Fibroblast of the conjunctiva (primary cell): ENCODE measurements at regions not wholly inside any gene's neighbourhood (a gene's known extent, or its start where the extent isn't known, plus 50 kb on each side); places are given as distances from the start of the nearest gene placed in this dataset.
"Not testable (repeated sequence)": the region's sequence is repeated elsewhere in the genome, so short reads cannot be mapped to it uniquely, and the experiment has no call there.

Experiments used
- DNase-seq: peaks from one replicate; pipeline ENCODE4 v3.0.0-alpha.2; 2010; ENCODE audit warnings: low read depth

DNA sequence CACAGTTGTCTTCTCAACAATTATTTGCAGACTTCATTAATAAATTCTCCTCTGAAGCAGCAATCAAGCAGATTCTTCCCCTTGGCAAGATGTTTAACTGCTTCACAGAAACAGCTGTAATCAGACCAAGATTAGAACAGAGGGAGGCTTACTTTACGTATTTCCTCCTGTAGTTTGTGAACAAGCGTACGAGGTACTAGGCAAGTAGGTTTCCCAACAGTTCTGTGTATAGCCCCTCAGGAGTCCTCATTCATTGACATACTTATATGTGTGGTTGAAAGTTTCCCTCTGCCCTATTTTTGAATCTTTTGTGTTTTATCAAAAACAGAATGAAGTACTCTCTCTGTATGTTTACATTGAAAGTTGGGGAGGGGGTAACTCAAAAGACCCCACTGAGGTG is 128.0 kb downstream of the SPATA31D1 start:
- peak; percentile 1 for DNase-seq

DNA sequence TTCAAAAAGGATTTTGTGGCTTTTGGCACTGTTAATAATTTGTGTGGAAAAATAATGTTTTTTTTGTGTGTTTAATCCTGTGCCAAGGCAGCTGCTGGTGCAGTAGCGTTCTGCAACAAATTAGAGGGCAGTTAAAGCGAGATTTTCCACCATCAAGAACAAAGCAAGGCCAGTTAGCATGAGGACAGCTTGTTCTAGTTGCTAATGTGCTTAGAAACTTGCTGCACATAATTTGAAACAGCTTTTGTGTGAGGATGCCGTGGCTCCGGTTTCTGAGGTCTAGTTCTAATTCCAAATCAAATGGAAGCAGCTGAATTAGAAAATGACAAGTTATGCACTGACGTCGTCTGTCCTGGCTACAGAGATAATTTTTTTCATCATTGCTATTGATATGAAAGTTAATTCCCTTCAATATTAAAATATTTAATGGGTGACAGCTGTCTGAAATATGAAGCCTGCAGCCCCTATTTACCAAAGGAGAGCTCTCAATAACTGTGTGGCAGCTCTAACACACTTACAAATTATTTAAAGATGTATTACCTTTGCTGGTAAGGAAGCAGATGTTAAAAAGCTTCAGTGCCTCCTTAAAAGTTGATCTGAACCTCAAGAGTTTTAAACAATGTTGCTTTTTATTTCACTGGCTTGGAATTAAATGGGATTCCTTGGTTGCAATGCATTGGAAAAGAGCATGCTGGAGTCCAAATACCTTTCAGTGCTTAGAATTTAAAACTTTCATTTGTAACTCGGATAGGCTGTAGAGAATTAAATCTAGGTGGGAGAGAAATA is 128.6 kb downstream of the SPATA31D1 start:
- peak; percentile 89 for DNase-seq

DNA sequence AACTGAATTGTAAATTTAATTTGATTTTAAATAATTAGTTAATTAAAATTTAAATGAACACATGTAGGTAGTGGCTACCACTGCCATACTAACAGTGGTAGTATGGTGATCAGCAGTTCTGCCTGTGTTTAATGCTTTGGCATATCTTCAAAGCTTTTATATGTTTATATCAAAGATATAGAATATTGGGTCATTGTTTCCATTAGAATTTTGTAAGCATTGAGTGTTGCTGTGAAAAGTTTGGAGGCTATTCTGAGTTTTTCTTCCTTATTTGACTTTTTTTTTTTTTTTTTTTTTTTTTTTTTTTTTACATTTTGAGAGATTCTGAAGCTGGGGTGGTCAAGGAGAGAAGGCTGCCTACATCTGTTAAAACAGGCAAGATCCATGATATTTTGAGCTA is 134.2 kb downstream of the SPATA31D1 start:
- DNase-seq, result no peak

DNA sequence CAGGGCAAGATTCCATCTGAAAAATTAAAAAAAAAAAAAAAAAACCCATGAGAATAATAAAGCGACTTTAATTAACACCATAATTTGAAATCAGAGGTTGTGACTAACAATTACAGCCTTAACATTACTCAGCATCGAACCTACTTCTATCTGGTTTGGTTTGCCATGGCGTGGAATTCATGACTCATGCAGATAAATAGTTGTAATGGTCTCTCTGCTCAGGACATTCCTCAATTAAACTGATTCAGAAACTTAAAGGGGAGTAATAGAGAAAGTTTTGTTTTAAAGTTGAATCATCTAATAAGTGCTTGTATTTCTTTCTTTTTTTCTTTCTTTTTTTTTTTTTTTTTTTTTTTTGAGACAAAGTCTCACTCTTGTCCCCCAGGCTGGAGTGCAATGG is 135.5 kb downstream of the SPATA31D1 start:
- DNase-seq, result peak; percentile 37

DNA sequence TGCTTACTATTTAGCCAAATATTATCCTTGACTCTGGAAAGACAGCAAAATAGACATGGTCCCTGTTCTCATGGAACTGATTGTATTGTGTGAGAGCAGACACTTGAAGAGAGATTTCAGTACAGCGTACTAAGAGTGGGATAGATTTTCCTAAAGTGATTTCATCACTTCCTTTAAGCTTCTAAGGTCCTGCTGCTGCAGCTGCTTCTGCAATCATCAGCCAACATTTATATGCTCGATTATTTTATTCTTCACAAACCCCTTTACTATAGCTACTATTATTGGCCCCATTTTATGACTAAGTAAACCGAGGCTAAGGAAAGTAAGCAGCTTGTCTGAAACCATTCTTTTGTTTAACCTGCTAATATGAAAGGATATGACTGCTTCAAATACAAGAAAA is 137.7 kb downstream of the SPATA31D1 start:
- DNase-seq, result no peak

DNA sequence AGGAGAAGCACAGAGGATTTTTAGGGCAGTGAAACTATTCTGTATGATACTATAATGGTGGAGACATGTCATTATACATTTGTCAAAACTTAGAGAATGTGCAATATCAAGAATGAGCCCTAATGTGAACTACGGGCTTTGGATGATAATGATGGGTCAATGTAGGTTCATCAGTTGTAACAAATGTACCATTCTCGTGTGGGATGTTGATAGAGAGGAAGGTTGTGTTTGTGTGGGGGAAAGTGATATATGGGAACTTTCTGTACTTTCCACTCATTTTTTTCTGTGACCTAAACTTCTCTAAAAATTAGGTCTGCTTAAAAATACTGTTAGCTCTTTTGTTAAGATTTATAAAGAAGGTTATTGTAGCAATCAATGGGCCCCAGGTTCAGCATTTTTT is 138.9 kb downstream of the SPATA31D1 start:
- no peak for DNase-seq

DNA sequence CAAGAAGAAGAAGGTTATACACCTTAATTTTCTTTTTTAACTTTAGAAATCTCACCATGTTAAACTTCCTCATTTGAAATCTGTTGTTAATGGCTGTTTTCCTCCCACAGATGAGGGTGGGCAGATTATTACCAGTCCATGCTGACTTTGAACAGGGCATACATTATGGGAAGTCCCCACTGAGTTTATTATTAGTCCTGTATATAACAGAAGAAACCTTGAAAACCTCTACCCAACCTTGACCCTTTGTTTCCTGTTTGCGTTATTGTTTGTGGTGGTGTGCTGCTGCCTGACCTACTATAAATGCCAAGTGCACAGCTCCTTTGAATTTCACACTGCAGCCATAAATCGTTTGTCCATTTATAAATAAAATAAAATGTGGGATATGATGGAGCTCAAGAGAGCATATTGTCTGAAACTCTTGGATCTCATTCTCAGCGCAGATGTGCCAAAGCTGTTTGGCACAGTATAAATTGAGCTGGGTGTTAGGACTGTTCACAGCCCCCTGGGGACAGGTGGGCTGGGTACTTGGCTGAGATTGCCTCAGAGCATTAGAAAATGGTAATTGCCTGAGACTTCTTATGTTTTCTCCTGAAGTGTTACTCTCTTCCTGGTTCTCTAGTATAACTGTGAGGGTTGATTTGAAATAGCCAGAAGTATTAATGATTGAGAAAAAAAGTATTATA is 139.6 kb downstream of the SPATA31D1 start:
- no peak for DNase-seq

DNA sequence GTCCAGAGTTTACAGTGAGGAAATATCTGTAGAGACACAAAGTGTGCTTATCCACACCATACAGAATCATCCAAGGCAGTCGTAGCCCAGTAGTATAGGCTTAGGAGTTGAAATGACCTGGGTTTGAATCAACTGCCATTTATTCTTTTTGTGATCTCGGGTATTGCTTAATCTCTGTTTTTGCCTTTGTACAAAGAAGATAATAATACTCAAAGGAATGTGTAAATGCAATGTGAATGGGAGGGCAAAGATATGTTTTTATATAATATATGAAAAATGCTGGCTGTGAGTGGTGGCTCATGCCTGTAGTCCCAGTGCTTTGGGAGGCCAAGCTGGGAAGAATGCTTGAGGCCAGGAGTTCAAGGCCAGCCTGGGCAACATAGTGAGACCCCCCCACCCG is 141.1 kb downstream of the SPATA31D1 start:
- DNase-seq, result no peak

DNA sequence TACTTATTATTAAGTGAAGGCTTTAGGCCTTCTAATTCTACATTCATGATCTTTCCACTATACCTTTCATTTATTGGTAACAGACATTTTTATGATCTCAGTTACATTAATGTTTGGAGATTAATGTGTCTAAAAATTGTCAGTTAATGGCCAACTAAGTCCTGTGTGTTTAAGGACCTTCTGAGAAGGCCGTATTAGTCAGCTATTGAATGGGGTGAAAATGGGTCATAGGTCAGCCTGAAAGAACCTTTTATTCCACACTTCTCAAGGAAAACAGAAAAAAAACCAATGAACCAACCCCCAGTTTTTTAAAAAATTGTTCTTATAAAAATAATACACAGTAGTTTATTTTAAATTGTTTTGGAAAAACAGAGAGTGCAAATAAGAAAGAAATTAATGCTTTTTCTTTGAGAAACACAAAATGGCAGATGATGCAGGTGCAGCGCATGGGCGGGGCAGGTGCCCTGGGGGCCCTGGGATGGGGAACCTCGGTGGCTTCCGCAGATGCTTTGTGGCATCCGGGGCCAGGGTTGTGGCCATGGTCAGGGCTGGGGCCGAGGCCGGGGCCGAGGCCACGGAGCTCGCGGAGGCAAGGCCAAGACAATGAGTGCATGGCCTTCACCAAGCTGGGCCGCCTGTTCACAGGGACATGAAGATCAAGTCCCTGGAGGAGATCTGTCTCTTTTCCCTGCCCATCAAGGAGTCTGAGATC is 141.9 kb downstream of the SPATA31D1 start:
- DNase-seq, result no peak

DNA sequence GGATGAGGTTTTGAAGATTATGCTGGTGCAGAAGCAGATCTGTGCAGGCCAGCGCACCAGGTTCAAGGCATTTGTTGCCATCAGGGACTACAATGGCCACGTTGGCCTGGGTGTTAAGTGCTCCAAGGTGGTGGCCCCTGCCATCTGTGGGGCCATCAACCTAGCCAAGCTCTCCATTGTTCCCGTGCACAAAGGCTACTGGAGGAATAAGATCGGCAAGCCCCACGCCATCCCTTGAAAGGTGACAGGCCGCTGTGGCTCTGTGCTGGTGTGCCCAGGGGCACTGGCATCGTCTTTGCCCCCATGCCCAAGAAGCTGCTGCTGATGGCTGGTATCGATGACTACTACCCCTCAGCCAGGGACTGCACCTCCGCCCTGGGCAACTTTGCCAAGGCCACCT is 142.5 kb downstream of the SPATA31D1 start:
- no peak for DNase-seq

DNA sequence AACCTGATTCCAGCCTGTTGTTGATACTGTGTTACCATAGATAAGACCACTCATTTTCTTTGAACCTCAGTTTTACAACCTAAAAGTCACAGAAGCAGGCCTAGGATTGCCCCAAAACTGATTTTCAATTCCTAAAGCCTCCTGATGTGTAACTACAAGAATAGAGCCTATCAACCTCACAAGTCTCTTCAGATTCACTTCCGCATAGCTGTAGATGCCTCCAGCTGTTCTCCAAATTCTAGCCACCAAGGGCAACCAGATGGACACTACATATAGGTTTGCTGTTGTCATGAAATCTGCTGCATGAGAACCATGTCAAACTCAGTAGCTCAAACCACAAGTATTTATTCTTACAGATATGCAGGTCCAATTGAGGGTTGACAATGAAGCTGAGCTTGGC is 143.5 kb downstream of the SPATA31D1 start:
- no peak for DNase-seq

DNA sequence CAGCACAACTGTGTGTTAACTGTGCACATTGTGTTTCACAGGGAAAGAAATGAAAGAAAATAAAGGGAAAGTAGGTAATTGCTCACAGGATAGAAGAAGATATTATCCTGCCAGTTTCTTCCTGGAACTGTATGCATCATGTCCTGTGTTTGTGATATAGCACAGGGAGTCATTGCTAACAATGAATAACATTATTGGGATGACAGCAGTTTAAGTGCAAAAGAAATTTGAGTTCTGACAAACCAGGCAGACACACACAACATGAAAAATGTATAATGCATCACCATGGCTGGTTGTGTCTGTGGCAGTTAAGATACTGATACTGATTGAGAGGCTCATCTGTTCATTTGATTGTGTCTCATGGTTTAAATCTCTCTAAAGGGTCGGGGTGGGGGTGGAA is 145.4 kb downstream of the SPATA31D1 start:
- no peak for DNase-seq

DNA sequence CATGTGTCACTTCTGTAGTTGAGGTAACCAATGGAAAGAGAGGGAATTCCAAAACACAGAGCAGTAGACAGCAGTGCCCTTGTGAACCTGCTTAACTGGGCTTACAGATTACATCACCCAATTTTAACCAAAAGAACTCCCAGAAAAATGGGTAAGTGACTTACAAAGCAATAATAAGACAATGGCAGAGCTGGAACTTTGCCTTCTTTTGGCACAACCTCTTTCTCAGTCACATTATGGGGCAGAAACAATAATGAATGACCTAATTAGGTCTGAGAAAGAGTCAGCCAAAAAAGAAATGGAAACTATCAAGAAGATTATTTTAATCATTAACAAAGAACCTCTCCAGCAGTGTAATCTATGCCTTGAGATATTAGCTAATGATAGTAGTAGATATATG is 146.5 kb downstream of the SPATA31D1 start:
- no peak for DNase-seq

DNA sequence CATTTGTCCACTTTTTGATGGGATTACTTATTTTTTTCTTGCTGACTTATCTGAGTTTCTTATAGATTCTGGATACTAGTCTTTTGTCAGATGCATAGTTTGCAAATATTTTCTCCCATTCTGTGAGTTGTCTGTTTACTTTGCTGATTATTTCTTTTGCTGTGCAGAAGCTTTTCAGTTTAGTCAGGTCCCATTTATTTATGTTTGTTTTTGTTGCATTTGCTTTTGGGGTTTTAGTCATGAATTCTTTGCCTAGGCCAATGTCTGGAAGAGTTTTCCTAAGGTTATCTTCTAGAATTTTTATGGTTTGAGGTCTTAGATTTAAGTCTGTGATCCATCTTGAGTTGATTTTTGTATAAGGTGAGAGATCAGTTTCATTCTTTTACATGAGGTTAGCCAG is 149.5 kb downstream of the SPATA31D1 start:
- DNase-seq, result not testable (repeated sequence)

DNA sequence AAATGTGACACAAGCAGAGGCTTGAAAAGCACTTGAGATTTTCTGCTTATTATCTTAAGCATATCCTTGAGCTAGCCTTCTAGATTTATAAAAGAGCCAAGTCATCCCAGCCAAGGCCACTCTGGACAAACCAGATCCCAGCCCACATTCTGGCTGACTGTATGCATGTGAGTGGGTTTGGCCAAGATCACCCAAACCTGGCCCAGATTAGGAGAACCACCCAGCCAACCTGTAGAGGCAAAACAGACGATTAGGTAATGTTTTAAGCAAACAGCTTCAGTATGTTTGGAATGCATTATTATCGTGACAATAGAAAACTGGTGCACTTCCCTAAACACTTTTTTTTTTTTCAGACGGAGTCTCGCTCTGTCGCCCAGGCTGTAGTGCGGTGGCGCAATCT is 151.9 kb downstream of the SPATA31D1 start:
- no peak for DNase-seq

DNA sequence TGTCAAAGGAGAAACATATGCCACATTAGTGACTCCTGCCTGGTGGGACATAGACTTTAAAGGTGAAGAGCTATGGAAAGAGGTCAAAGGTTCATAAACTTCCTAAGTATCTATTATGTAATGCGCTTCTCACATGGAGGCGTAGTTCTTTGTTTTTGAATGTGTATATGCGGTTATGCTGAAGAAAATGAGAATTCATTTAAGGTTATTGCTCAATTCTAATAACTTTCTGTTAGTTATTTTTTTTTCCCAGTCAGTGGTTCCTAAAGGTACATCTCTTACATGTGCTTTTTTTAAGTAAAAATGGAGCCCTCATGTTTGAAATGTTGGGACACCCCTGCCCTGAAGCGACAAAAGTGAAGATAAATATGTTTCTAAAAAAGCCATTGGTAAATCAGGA is 156.2 kb downstream of the SPATA31D1 start:
- no peak for DNase-seq

DNA sequence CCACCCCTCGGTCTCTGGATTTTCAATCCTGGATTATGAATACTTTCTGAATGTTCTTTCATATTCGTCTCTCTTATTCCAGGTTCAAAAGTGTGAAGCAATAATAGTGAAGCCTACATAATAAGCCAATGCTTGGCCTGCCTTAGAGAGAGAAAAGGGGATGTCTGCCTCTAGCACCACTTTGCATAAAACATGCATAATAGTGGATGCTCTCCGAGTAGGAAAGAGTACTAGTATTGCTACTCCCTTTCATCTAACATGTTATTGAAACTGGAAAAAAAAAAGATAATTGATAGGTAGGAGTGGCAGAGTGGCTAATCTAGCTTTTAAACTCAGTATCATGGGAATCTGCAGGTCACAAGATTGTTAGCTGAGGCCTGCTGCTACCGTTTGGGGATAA is 158.1 kb downstream of the SPATA31D1 start:
- DNase-seq, result no peak

DNA sequence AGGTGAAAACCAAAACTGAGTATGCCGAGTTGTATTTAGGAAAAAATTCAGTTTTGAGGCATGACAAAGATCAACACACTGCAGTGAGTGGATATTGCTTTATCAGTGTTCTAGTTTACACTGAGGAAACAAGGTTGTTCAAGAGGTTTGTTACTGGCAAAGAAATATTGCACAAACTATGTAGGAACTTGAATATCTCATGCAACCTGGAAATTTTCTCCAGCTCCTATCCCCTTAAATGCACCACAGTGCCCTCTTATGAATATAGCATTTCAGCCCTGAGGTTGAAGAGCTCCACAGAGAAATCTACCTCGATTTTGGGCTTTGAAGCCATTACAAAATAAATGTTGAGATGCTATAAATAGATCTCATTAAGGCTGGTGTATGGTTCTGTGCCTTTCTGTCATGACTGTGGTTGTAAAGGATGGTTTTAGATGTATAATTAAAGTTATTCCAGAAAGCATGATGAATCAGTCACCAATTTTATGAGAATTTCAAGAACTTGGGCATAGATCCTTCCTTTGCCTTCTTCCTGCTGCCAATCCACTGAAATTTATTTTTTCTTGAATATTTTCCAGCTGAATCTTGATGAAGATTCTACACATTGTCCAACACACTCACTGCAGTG is 159.3 kb downstream of the SPATA31D1 start:
- DNase-seq, result no peak

DNA sequence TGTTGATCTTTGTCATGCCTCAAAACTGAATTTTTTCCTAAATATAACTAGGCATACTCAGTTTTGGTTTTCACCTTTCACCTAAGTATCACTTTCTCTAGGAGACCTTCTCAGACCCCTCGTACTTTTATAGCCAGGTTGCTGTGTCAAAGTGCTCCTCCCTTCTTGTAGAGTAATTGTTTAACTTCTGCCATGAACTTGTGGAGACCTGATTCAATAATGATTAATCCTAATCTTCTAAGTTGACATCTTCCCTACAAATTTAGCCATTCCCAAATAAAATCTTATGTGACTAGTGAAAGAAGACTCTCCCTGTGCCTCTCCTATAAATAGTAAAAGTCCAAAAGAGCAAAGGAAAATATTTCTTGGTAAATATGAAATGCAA is 159.8 kb downstream of the SPATA31D1 start:
- DNase-seq, result no peak

DNA sequence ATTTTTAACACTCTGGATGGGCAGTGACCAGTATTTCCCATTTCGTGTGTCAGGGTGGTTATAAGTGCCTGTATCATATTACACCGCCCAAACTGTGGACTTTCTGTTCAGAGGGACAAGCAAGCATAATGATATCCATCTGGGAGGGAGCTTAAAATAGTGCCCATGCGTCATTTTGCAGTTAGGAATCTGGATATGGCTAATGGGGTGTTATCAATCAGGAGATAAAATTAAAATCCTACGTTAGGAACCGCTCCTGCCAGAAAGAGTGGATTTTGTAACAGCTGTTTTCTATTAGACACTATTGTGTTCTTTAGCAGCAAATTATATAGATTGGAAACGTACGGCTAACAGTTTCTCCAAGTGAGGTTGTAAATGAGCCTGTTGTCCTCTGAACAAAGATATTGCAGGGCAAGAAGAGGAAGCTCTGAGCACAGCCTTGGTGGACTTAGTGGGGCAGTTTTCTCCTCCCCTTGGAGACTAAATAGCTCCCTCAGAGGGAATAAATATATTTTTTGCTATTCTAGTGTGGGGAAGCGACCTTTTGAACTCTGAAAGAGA is 160.4 kb downstream of the SPATA31D1 start:
- peak; percentile 79 for DNase-seq

DNA sequence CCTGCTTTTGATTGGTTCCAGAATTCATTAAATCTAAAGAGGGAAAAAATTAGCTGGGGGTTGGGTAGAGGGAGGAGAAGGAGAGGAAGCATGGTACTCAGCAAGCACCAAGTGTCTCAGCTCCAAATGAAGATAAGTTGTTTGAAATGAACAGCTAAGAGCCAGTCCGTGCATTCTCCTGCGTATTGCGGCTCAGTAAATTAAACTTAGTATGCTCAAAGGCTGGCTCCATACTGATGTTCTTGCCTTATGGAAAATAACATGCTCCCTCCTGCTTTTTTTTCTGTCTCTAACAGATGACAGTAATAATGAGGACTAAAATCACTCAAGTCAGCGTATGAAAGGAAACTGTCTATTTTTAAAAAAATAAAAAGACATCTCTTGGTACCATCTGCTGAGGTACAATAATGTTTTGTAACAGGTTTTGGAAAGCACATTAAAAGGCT is 161.0 kb downstream of the SPATA31D1 start:
- DNase-seq, result no peak

DNA sequence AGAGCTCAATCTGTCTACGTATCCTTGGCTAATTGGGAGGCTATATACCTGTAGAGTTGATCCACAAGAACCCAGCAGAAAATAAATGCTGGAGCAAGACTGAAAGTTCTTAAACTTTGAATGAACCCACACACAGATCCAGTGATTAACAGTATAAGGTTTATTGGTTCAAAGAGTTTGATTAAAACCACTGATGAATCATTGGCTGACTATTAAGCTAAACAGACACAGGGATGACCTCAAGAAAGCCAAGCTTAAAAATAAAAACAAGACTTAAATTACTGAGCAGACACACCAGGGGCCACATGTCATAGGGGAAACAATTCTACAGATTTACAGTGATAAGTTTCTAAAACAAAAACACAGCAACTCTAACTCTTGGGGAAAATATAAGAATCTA is 163.6 kb downstream of the SPATA31D1 start:
- DNase-seq, result no peak
